K562 (cell line): ENCODE measurements at regions not wholly inside any gene's neighbourhood (a gene's known extent, or its start where the extent isn't known, plus 50 kb on each side); places are given as distances from the start of the nearest gene placed in this dataset.

Experiments
- RFX5 ChIP-seq: IDR thresholded peaks from 2 replicates; pipeline ENCODE4 v1.6.1; 2011; ENCODE audit warnings: low read depth, mild to moderate bottlenecking, improper control_type of control experiment, low read length
- SREBF2 ChIP-seq: sonication (generic); formaldehyde crosslinking; IDR thresholded peaks from 2 replicates; pipeline ENCODE4 v1.4.0; 2020; ENCODE audit warnings: mild to moderate bottlenecking, missing genetic modification reagents

DNA sequence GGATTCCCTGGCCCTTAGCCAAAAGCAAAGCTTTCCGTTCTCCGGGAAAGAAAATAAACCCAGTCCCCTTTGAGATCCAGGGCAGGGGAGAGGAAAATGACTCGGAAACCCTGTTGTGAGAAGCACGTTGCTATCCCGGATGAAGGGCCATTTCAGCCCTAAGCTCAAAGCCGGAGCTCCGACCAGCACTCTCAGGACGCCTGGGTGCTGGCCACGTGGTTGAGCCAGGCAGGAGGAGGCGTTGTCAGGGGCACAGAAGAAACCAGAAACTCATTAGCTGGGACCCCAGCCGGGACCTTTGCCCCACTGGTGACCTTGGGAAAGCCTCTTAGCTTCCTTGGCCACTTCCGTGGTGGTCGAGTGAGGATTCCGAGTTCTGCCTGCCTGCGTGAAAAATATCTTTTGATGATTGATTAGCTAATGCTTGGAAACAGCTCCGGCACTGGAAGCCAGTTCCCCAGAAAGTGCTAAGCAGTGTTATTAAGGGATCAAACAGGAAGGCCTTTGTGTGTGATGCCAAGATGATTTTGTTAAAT lies 57.6 kb upstream of the FZD10 start:
- no peak for TF ChIP-seq SREBF2
- no peak for TF ChIP-seq RFX5
